GM12891 (cell line): ENCODE measurements at regions not wholly inside any gene's neighbourhood (a gene's known extent, or its start where the extent isn't known, plus 50 kb on each side); places are given as distances from the start of the nearest gene placed in this dataset.

Experiments used
- PAX5 ChIP-seq: IDR thresholded peaks from 2 replicates; pipeline ENCODE4 v1.6.1; 2011; ENCODE audit warnings: low read length, moderate library complexity, mild to moderate bottlenecking; ENCODE audit not compliant: insufficient read depth, severe bottlenecking
- POLR2A ChIP-seq: IDR thresholded peaks from 2 replicates; pipeline ENCODE4 v1.6.1; 2011; ENCODE audit warnings: low read depth, low read length, control low read depth
- POLR2AphosphoS5 ChIP-seq: IDR thresholded peaks from 2 replicates; pipeline ENCODE4 v1.6.1; 2011; ENCODE audit warnings: low read depth, low read length, control low read depth
- POU2F2 ChIP-seq: IDR thresholded peaks from 2 replicates; pipeline ENCODE4 v1.6.1; 2011; ENCODE audit warnings: low read depth, mild to moderate bottlenecking, control low read depth, low read length, moderate library complexity
- SPI1 ChIP-seq: IDR thresholded peaks from 2 replicates; pipeline ENCODE4 v1.6.1; 2011; ENCODE audit warnings: low read depth, low read length, control low read depth
- TAF1 ChIP-seq: IDR thresholded peaks from 2 replicates; pipeline ENCODE4 v1.6.1; 2011; ENCODE audit warnings: low read depth, low read length, control low read depth

DNA sequence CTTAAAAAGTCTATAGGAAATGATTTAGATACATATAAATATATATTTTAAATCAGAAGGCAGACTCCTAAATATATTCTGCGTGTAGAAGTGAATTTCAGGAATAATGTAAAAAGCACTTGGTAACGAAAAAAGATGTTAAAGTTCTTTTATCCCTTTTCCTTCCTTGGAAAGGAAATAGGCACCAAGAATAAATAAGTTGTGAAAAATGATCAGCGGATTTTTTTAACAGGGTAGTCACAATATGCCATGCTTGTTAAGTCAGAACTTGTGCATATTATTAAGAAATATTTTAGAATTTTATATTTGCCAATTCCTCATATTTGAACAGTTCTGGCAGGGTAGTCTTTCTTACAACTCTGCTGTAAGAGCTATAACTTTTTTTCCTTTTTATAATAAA is 173.8 kb downstream of the CD83 start:
- no peak for TF ChIP-seq POLR2A
- no peak for TF ChIP-seq POLR2AphosphoS5
- no peak for TF ChIP-seq TAF1
- no peak for TF ChIP-seq PAX5
- no peak for TF ChIP-seq SPI1
- no peak for TF ChIP-seq POU2F2
